ENCODE measurements at regions not wholly inside any gene's neighbourhood (a gene's known extent, or its start where the extent isn't known, plus 50 kb on each side); places are given as distances from the start of the nearest gene placed in this dataset.

GRCh38 chr5:131104169-131104808, 60.8 kb downstream of the HINT1 start (continued):
- no peak for TF ChIP-seq SREBF1 (IDR thresholded peaks at IDR 0.05; ENCODE audit: borderline replicate concordance, low read depth, low read length)
- TF ChIP-seq HMG20B (CRISPR knock-in tag; IDR thresholded peaks at IDR 0.05): no peak
- no peak for TF ChIP-seq SMC3 (conservative IDR thresholded peaks at IDR 0.05; ENCODE audit: insufficient read depth, low read depth, low read length)
- no peak for TF ChIP-seq CBX8 (IDR thresholded peaks at IDR 0.05; ENCODE audit: borderline replicate concordance, extremely low read depth, low read depth, low read length, poor library complexity, severe bottlenecking)
- TF ChIP-seq ATF1 (CRISPR knock-in tag; IDR thresholded peaks at IDR 0.05): no peak
- no peak for TF ChIP-seq ATF1 (tag; IDR thresholded peaks at IDR 0.05)

- Histone ChIP-seq H3K9me1 (ENCODE audit: control insufficient read depth, insufficient read depth, low read length) (no peaks in the 10 kb centered on the region), H3K4me3 (no peak overlapping the region), H4K20me1 (replicated peaks; ENCODE audit: control insufficient read depth, insufficient read depth, low read length) (no peaks in the 10 kb centered on the region), H3K27me3 (ENCODE audit: control insufficient read depth in 2 of 2, insufficient read depth in 2 of 2, low read length in 2 of 2) (no peaks in the 10 kb centered on the region), H3K27ac (ENCODE audit: extremely low read depth, low read depth, low read length) (no peak overlapping the region), H3K4me2 (ENCODE audit: insufficient read depth, low read length) (no peak overlapping the region), H3K36me3 (ENCODE audit: control insufficient read depth, insufficient read depth, low read length) (no peaks in the 10 kb centered on the region), H3K9me3 (replicated peaks; ENCODE audit: control insufficient read depth, insufficient read depth, low read depth, low read length) (no peaks in the 10 kb centered on the region), H2AFZ (ENCODE audit: low read depth, low read length) (no peak overlapping the region), H3K9ac (ENCODE audit: insufficient read depth in 1 of 2, low read depth in 2 of 2, low read length in 2 of 2) (no peak overlapping the region), H3K79me2 (ENCODE audit: control insufficient read depth, insufficient read depth, low read length) (no peaks in the 10 kb centered on the region), H3K4me1 (replicated peaks in 1 of 2; ENCODE audit: control insufficient read depth in 2 of 2, insufficient read depth in 2 of 2, low read length in 2 of 2) (no peaks in the 10 kb centered on the region)
- DNase-seq (ENCODE audit: extremely low read depth in 1 of 4, low spot score in 3 of 4) (no peak), FAIRE-seq (no peak), ATAC-seq (no peak)
- in situ Hi-C loops (cut with MboI) (no loop called here), intact Hi-C loops (cut with micrococcal nuclease) (no loop called here)
- WGBS (ENCODE audit: insufficient coverage, low coverage, missing lambda C conversion rate): 0% methylated on average over 2 of the region's 2 CpGs
- no peak for TF ChIP-seq MAZ (CRISPR knock-in tag; conservative IDR thresholded peaks at IDR 0.05 in 1 of 2, IDR thresholded peaks at IDR 0.05 in 1 of 2)
- no peak for TF ChIP-seq MXI1 (IDR thresholded peaks at IDR 0.05; ENCODE audit: low read depth, low read length)
- no TSS peak for BruUV-seq (replicated peaks)
- ChIA-PET CTCF (ENCODE audit: low intra/inter-chr PET ratio) (no interaction called here), POLR2A (no interaction called here)
Observed at GRCh38 chr5:131096774-131097710, 68.0 kb downstream of the HINT1 start.
